Omental fat pad (tissue), 3 donors: ENCODE measurements at regions not wholly inside any gene's neighbourhood (a gene's known extent, or its start where the extent isn't known, plus 50 kb on each side); places are given as distances from the start of the nearest gene placed in this dataset.

Source experiments
- ATAC-seq: fragments of 150-250 bp; one replicate; pipeline ENCODE4 v1.9.1; 2016; ENCODE audit warnings: mild to moderate bottlenecking, moderate library complexity; ENCODE audit not compliant: low FRiP score
- DNase-seq: peaks from one replicate; pipeline ENCODE4 v3.0.0-alpha.2; 2019; ENCODE audit warnings: low spot score
- TF ChIP-seq, protein P1 (sequence below), 3 donors: fragments of 450-650 bp; IDR thresholded peaks; one replicate each; pipeline ENCODE4 v1.5.1; 2016 to 2017; ENCODE audit warnings: antibody characterized with exemption in 3 of 3, mild to moderate bottlenecking in 3 of 3, moderate library complexity in 2 of 3

GRCh38 chr9:1319436-1319835 lies 269.3 kb downstream of the DMRT2 start:
- ATAC-seq (no peak), DNase-seq (no peak)
- TF ChIP-seq, protein P1, sequence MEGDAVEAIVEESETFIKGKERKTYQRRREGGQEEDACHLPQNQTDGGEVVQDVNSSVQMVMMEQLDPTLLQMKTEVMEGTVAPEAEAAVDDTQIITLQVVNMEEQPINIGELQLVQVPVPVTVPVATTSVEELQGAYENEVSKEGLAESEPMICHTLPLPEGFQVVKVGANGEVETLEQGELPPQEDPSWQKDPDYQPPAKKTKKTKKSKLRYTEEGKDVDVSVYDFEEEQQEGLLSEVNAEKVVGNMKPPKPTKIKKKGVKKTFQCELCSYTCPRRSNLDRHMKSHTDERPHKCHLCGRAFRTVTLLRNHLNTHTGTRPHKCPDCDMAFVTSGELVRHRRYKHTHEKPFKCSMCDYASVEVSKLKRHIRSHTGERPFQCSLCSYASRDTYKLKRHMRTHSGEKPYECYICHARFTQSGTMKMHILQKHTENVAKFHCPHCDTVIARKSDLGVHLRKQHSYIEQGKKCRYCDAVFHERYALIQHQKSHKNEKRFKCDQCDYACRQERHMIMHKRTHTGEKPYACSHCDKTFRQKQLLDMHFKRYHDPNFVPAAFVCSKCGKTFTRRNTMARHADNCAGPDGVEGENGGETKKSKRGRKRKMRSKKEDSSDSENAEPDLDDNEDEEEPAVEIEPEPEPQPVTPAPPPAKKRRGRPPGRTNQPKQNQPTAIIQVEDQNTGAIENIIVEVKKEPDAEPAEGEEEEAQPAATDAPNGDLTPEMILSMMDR (IDR thresholded peaks at IDR 0.05), result no peak

GRCh38 chr9:1320051-1320557 lies 269.9 kb downstream of the DMRT2 start:
- DNase-seq (no peak), ATAC-seq (no peak)
- TF ChIP-seq, protein P1 (IDR thresholded peaks at IDR 0.05), result no peak

GRCh38 chr9:1320607-1321195 lies 270.5 kb downstream of the DMRT2 start:
- TF ChIP-seq, protein P1 (IDR thresholded peaks at IDR 0.05), result no peak
- DNase-seq (no peak), ATAC-seq (no peak)

DNA sequence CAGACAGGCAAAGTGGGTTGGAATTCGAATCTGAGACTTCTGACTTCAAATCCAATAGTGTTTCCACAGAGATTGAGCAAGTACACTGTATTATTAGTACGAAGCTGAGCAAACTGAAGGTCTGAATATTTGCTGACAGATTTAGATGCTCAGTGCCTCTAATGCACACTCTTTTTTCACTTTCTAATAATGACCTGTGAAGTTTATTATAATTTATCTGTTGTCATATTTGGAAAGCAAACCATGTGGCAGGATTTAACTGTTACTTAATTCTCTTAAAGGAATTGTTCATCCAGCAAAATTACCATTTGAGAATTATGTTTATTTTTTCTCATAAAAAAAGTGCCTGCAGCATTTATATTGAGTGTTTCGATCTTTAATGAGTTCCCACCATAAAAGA lies 277.3 kb downstream of the DMRT2 start:
- ATAC-seq (no peak), DNase-seq (no peak)
- TF ChIP-seq, protein P1 (IDR thresholded peaks at IDR 0.05), result no peak

DNA sequence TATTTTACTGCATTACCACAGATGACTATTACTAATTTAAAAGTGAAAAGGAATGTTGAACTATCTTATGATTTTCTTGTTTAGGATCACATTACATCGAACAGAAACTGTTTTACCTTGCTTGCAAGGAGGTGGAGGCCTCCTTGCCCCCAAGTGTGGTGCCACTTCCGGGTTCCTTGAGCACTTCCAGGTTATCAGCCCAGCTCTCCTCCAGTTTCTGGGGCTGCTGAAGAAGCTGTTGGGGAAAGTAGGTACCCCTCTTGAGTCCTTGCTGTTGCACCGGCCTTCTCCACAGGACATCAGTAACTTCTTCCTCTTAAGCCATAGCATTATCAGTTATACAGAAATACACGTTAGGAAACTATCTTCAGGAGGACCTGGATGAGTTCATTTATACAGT lies 278.2 kb downstream of the DMRT2 start:
- no peak for DNase-seq
- ATAC-seq, result no peak
- TF ChIP-seq, protein P1 (IDR thresholded peaks at IDR 0.05), result no peak

- ATAC-seq (no peak), DNase-seq (no peak)
- TF ChIP-seq, protein P1 (IDR thresholded peaks at IDR 0.05), result no peak
Observed at GRCh38 chr9:1331546-1332038, 281.4 kb downstream of the DMRT2 start.

DNA sequence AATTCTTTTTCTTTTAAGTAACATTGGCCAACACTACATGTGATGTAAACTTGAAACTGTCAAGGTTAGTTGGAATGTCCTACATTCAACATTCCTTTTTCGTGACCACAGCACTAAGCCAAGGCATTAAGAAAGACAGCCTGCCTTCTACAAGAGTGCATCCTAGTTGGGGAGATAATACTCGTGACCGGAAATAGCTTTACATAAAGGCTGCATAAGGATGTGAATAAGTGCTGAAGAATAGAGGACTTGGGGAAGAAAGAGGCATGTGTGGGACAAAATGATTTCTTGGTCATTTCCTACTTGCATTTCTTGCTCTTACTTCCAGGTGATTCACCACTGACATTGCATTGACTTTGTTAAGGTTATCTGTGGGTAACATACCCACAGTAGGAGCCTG lies 282.0 kb downstream of the DMRT2 start:
- no peak for ATAC-seq
- no peak for DNase-seq

More for the DNA sequence above, 282.0 kb downstream of the DMRT2 start:
- TF ChIP-seq, protein P1 (IDR thresholded peaks at IDR 0.05), result no peak
